ENCODE measurements at regions not wholly inside any gene's neighbourhood (a gene's known extent, or its start where the extent isn't known, plus 50 kb on each side); places are given as distances from the start of the nearest gene placed in this dataset.

DNA sequence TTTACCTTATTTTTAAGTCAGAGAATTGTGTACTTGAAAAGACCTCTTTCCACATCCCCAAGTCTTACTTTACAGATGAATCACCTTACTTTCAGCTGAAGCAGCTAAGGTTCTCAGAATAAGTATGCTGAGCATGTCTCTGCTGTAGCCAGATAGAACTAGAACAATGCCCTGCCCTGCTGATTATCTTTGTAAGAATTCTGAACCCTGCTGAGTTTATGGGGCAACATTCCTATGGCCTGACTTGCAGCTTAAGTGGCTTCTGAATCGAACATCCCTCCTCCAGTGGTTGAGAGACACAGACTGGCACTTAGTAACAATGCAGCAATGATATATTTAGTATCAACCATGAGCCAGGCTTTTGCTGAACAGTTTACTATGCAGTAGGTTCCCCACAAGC, 592.0 kb upstream of the WWC1 start:
- in situ Hi-C loops (cut with MboI; ENCODE audit: low sequenced_read_pairs): no loop called here

DNA sequence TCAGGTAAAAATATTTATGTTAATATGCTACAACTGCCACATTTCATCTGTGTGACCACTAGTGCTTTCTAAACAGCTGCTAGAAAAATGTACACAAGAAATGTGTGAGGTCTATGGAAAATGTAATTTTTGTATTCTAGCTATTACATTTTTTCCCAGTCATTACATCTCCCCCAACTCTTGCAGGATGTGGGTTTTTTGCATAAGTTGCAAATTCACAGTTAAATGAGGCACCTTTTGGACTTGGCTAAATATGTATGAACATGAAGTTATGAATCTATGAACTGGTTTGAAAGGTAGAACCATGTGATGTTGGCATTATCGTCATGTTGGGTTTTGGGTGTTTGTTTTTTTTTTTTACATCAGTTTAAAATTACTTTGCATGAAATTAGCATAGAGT, 590.4 kb upstream of the WWC1 start:
- in situ Hi-C loops (cut with MboI; ENCODE audit: low sequenced_read_pairs): no loop called here

DNA sequence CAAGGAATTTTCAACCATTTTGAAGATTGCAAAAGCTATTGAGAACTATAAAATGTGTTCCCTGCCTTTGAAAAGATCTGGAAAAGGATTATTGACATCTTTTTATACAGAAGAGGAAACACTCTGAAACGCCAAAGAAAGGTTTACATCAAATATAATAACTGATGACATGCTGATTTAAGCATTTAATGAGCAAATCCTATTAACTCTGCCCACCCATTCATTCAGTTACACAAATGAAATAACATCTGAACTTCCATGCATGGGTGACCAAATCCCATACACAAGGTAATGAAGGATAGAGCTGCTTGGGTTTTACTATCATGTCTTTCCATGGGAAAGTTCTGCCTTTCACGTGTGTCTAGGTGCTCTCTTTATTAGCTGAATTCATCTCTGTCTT, 589.4 kb upstream of the WWC1 start:
- in situ Hi-C loops (cut with MboI; ENCODE audit: low sequenced_read_pairs): no loop called here

GRCh38 chr5:167708449-167708848, 583.0 kb upstream of the WWC1 start:
- in situ Hi-C loops (cut with MboI; ENCODE audit: low sequenced_read_pairs): no loop called here

DNA sequence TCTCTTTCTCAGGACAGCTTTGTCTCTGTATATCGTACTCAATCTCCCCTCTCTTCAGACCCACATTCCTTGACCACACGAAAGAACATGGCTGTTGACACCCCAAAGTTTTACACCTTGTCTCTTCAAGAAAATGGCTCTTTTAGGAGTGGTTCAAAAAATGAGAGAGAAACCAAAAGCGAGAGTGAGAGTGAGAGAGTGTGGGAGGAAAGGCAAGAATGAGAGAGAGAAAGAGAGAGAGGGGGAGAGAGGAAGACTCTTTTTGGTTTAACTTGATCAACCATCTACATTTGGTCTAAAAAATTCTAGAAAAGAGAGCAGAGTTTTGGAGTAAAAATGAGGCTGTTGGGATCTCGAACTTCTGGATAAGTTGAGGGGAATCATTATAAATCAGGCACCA, 581.8 kb upstream of the WWC1 start:
- in situ Hi-C loops (cut with MboI; ENCODE audit: low sequenced_read_pairs): no loop called here

DNA sequence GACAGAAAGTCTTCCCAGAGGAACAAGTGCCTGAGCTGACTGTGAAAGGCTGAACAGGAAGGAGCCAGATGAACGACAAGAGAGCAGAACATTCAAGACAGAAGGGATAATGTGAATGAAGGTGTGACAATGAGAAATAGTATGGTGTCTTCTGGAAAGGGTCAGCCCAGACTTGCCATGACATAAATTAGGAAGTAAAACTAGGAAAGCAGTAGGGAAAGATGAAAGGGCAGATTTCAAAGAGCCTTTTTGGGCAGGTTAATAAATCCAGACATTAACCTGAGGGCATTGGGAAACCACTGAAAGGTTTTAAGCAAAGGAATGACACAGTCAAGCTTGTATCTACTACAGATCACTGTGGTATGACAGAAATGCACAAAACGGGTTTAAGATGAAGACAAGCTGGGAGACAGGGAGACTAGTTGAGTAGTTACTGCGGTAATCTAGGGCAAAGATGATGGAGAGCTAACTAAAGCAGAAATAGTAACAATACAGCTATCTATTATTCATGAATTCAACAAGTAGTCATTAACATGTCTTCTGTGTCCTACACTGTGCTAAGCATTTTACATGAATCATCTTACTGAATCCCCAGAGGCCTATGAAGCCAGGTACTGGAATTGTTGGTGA, 580.9 kb upstream of the WWC1 start:
- in situ Hi-C loops (cut with MboI; ENCODE audit: low sequenced_read_pairs): no loop called here

GRCh38 chr5:167712986-167713585, 578.4 kb upstream of the WWC1 start:
- in situ Hi-C loops (cut with MboI; ENCODE audit: low sequenced_read_pairs): no loop called here

- in situ Hi-C loops (cut with MboI; ENCODE audit: low sequenced_read_pairs): no loop called here
Measured at GRCh38 chr5:167713896-167714295, 577.5 kb upstream of the WWC1 start.

DNA sequence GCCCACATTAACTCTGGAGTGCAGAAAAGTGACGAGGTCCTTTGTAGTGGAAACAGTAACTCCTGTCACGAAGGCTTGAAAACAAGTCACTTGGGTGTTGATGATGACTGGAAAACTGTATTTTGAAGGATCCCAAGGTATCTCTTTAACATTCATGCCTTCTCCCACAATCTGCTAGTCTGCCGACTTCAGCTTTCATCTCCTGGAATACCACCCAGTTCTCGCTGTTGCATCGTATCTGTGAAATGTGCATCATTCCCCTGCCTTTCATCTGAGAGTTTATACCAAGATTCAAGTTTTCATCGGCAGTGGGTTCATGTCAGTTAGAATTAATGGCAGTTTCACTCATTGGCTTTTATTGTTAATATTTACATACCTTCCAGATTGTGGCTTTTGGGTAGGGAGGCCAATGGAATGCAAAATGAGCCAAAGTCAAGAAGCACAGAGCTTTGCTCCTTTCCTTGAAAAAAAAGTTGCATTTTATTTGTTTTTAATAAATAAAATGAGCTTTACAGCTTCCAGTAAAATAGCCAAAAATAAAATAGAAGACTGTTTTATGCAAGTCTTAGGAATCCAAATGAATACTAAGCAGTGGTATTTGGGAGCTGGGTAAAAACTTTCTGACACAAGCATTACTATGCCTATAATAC, 575.2 kb upstream of the WWC1 start:
- in situ Hi-C loops (cut with MboI; ENCODE audit: low sequenced_read_pairs): no loop called here

DNA sequence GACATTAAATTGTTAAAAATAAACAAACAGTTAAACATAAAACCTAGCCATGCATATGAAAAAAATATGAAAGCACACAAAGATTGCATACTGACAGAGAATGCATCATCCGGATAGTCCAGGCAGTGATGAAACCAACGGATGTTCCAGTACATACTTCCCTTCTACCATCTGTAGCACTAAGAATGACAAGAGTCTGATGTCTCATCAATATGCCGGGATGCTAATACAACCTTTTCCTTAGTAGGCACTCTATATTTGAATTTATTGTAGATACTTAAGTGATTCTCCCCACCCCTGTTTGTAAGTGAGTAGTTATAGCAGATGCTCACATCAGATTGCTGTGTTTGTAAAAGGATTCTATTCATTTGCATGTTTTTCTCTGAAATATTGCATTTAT, 571.2 kb upstream of the WWC1 start:
- in situ Hi-C loops (cut with MboI; ENCODE audit: low sequenced_read_pairs): no loop called here

DNA sequence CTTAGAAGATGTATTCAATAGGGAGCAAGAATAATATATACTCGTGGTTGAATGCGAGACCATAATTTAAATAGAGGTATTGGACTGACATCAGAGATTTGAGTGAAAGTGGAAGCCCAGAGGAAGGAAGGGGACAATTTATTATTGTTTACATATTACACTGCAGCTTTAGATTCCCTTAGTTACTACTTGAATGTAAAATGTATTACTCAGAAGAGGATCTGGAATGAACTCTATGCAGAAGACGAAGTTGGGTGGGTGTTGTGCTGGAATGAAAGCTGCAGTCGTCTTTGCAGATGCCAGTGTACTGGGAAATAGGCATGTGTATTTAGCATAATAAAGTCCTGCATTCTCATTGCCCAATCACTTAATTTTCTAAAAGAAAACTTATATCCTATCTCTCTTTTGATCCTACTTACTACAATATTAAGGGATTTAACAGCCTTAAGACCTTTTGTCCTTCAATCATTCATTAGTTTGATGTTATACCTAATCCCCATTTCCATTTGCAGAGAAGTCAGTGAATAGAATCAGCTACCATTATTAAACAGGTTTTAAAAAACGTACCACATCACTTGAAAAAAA, 570.7 kb upstream of the WWC1 start:
- in situ Hi-C loops (cut with MboI; ENCODE audit: low sequenced_read_pairs): no loop called here

DNA sequence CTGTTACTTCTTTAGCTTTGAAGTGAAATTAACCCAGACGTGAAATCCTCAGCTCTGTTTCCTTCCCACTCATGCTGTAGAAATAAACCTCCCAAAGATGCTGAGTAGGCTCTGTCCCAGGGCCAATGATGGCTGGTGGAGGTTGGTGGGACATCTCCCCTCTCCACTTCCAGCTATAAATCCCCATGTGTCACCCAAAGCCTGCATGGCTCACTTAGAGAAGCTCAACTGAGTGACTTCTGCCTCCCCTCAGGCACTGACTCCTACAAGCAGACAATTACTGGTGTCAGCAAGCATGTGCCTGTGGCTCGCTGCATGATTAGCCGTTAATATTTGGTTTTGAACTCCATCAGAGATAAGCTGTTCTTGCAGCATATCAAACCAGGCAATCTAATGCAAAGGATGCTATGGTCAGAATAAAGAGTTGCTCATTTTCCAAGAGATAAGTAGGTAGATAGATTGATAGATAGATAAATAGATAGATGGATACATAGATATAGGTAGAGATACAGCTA, 569.5 kb upstream of the WWC1 start:
- in situ Hi-C loops (cut with MboI; ENCODE audit: low sequenced_read_pairs): no loop called here

DNA sequence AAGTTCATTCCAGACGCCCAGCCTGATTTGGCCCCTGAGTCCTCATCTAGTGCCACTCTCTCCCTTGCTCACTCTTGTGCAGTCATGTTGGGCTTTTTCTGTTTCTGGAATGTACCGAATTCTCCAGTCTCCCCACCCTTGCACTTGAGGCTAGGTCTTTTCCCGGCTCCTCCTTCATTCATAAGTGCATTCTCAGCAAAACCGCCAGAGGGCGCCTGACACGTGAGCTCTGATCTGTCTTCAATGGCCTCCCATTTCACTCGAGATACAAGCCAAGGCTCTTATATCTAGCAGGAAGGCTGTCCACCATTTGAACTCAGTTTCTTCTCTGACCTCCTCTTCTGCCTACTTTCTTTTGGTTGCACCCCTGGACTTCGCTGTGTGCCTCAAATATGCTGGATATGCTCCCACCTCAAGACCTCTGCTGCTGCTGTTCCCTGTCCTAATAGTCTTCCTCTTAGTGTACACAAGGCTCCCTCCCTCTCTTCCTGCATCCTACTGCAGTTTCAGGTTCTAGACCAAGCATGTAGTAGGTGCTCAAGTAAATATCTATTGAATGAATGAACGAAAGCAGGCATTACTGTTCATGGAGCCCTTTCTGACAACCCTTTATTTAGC, 568.1 kb upstream of the WWC1 start:
- in situ Hi-C loops (cut with MboI; ENCODE audit: low sequenced_read_pairs): no loop called here

- in situ Hi-C loops (cut with MboI; ENCODE audit: low sequenced_read_pairs): loop anchor here (25.0 kb wide), 1 partner anchor 112 kb away; no protein-coding TSS in a partner anchor
Measured at GRCh38 chr5:167725264-167725663, 566.2 kb upstream of the WWC1 start.

- in situ Hi-C loops (cut with MboI; ENCODE audit: low sequenced_read_pairs): loop anchor here (25.0 kb wide), 1 partner anchor 112 kb away; no protein-coding TSS in a partner anchor
Measured at GRCh38 chr5:167725741-167726140, 565.7 kb upstream of the WWC1 start.

DNA sequence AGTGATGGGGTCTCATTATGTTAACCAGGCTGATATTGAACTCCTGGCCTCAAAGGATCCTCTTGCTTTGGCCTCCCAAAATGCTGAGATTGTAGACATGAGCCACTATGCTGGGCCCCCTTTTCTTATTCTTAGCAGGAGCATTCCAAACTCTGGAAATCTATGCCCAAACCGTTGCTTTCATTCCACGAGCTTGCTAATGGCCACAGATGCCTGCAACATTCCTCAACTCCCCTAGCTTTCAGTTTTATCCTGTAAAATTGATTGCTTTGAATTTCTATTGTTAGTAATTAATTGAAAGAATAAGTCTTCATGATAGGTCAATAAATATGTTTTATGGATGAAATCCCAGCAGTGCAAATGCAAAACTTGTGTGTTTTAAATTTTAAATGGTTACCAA, 564.8 kb upstream of the WWC1 start:
- in situ Hi-C loops (cut with MboI; ENCODE audit: low sequenced_read_pairs): loop anchor here (25.0 kb wide), 1 partner anchor 111 kb away; no protein-coding TSS in a partner anchor

DNA sequence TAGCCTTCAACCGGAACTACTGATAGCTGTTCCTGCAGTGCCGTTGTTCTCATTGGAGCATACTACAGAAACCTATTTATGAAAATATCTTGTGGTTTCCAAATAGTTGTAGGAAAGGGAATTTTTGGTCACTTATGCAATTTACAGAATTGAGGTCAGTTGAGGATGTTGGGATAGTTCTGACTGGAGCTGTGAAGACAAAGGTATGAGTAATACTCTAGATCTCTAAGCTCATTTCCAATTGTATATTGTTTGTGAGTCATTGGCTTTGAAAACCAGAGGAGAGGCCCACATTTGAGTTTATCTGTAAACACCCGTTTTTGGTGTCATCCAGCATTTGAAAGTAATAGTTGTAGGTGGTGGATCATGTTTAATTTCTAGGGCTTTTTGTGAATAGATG, 561.3 kb upstream of the WWC1 start:
- in situ Hi-C loops (cut with MboI; ENCODE audit: low sequenced_read_pairs): loop anchor here (25.0 kb wide), 1 partner anchor 107 kb away; no protein-coding TSS in a partner anchor

GRCh38 chr5:167730656-167731055, 560.8 kb upstream of the WWC1 start:
- in situ Hi-C loops (cut with MboI; ENCODE audit: low sequenced_read_pairs): loop anchor here (25.0 kb wide), 1 partner anchor 107 kb away; no protein-coding TSS in a partner anchor

GRCh38 chr5:167731951-167732350, 559.5 kb upstream of the WWC1 start:
- in situ Hi-C loops (cut with MboI; ENCODE audit: low sequenced_read_pairs): loop anchor here (25.0 kb wide), 1 partner anchor 105 kb away; no protein-coding TSS in a partner anchor

DNA sequence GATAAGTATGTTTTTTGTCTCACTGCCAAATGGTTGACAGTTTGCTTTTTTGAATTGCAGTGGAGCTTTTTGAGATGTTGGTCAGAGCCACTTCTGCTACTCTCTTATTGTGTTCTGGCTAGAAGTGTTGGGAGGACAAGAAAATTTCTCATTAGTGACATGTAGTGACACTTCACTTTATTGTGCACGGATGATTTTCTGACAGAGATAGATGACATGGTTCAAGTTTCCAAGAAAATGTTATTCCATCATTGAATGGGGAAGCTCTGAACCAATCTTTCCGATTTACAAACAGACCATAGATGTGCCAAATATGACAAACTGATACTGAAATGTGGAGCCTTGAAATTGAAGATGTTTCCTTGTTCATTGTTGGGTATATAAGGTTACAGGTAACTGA, 558.9 kb upstream of the WWC1 start:
- in situ Hi-C loops (cut with MboI; ENCODE audit: low sequenced_read_pairs): loop anchor here (25.0 kb wide), 1 partner anchor 105 kb away; no protein-coding TSS in a partner anchor

GRCh38 chr5:167736992-167737391, 554.5 kb upstream of the WWC1 start:
- in situ Hi-C loops (cut with MboI; ENCODE audit: low sequenced_read_pairs): loop anchor here (25.0 kb wide), 1 partner anchor 100 kb away; no protein-coding TSS in a partner anchor
